Prostate gland (tissue), 2 donors: ENCODE measurements at regions not wholly inside any gene's neighbourhood (a gene's known extent, or its start where the extent isn't known, plus 50 kb on each side); places are given as distances from the start of the nearest gene placed in this dataset.

Source experiments
- DNase-seq: peaks from one replicate; pipeline ENCODE4 v3.0.0-alpha.2; 2019; ENCODE audit warnings: low spot score
- H3K27ac ChIP-seq, 2 donors: fragments of 200-600 bp; sonication (generic); 2 replicates each; pipeline ENCODE4 v1.5.1; 2017 to 2019
- H3K27me3 ChIP-seq: fragments of 200-600 bp; sonication (generic); replicated peaks from 2 replicates; pipeline ENCODE4 v1.5.1; 2019; ENCODE audit not compliant: insufficient read depth
- H3K36me3 ChIP-seq, 2 donors: fragments of 200-600 bp; sonication (generic); 1 replicate in 1 of 2; 2 replicates in 1 of 2; pipeline versions ENCODE4 v1.5.1 to v1.8.1; 2017 to 2019
- H3K4me1 ChIP-seq: fragments of 200-600 bp; sonication (generic); replicated peaks from 2 replicates; pipeline ENCODE4 v1.5.1; 2019
- H3K4me3 ChIP-seq, 2 donors: fragments of 200-600 bp; sonication (generic); 2 replicates each; pipeline ENCODE4 v1.5.1; 2017 to 2019
- H3K9me3 ChIP-seq: fragments of 200-600 bp; sonication (generic); 2 replicates; pipeline ENCODE4 v1.5.1; 2017
- CTCF ChIP-seq, 4 experiments: fragments of 200-600 bp in 2 of 4; fragments of 450-650 bp in 2 of 4; sonication (generic) in 2 of 4; IDR thresholded peaks; 1 replicate in 3 of 4; 2 replicates in 1 of 4; pipeline ENCODE4 v1.5.1; 2016 to 2019; ENCODE audit warnings: antibody characterized with exemption in 4 of 4, mild to moderate bottlenecking in 2 of 4, moderate library complexity in 2 of 4
- POLR2A ChIP-seq: fragments of 450-650 bp; IDR thresholded peaks from one replicate; pipeline ENCODE4 v1.6.1; 2016; ENCODE audit warnings: antibody characterized with exemption, mild to moderate bottlenecking
- POLR2AphosphoS5 ChIP-seq: sonication (generic); formaldehyde crosslinking; IDR thresholded peaks from one replicate; pipeline ENCODE4 v1.6.1; 2017; ENCODE audit warnings: antibody characterized with exemption
- WGBS: methylation state at CpG from one replicate; pipeline ENCODE4 v1.1.5; 2018; 5-methylcytosine and 5-hydroxymethylcytosine counted together
- intact Hi-C: fragments of 100-400 bp; cut with DNase I; formaldehyde crosslinking; loops from one replicate; pipeline ENCODE4 v1.14.2; 2022

- Histone ChIP-seq H3K4me3 (no peak overlapping the region), H3K27me3 (no peaks in the 10 kb centered on the region), H3K27ac (no peak overlapping the region), H3K4me1 (no peaks in the 10 kb centered on the region), H3K36me3 (no peaks in the 10 kb centered on the region), H3K9me3 (no peaks in the 10 kb centered on the region)
- 89% methylated on average over 8 of the region's 8 CpGs for WGBS
- DNase-seq, result no peak
- intact Hi-C loops, result no loop called here
- TF ChIP-seq POLR2AphosphoS5 (no peak), CTCF (IDR thresholded peaks at IDR 0.05) (no peak), POLR2A (no peak)
These were observed 264.1 kb downstream of the SEC23A start for GRCh38 chr14:38838979-38839323.

GRCh38 chr14:38838049-38838978 lies 264.7 kb downstream of the SEC23A start:
- TF ChIP-seq POLR2A (no peak), POLR2AphosphoS5 (no peak), CTCF (IDR thresholded peaks at IDR 0.05) (no peak)
- no peaks in the 10 kb centered on the region for H3K27me3 ChIP-seq
- DNase-seq, result no peak
- H3K4me3 ChIP-seq, result no peak overlapping the region
- intact Hi-C loops, result no loop called here
- no peaks in the 10 kb centered on the region for H3K36me3 ChIP-seq
- 90% methylated on average over 27 of the region's 27 CpGs for WGBS
- no peaks in the 10 kb centered on the region for H3K4me1 ChIP-seq
- H3K27ac ChIP-seq, result no peak overlapping the region
- no peaks in the 10 kb centered on the region for H3K9me3 ChIP-seq

GRCh38 chr14:38837343-38838048 lies 265.5 kb downstream of the SEC23A start:
- TF ChIP-seq CTCF (IDR thresholded peaks at IDR 0.05) (no peak), POLR2A (no peak), POLR2AphosphoS5 (no peak)
- H3K27ac ChIP-seq, result no peak overlapping the region
- 84% methylated on average over 17 of the region's 17 CpGs for WGBS

GRCh38 chr14:38836539-38836938 lies 266.5 kb downstream of the SEC23A start:
- TF ChIP-seq CTCF (IDR thresholded peaks at IDR 0.05), result no peak
- TF ChIP-seq POLR2A, result no peak
- no peak for TF ChIP-seq POLR2AphosphoS5
- no peak for DNase-seq

More at GRCh38 chr14:38837343-38838048, 265.5 kb downstream of the SEC23A start:
- intact Hi-C loops, result no loop called here
- H3K9me3 ChIP-seq, result no peaks in the 10 kb centered on the region
- H3K36me3 ChIP-seq, result no peaks in the 10 kb centered on the region
- no peak for DNase-seq
- no peaks in the 10 kb centered on the region for H3K4me1 ChIP-seq
- no peaks in the 10 kb centered on the region for H3K27me3 ChIP-seq
- no peak overlapping the region for H3K4me3 ChIP-seq

More at GRCh38 chr14:38836539-38836938, 266.5 kb downstream of the SEC23A start:
- intact Hi-C loops, result no loop called here
- H3K4me3 ChIP-seq, result no peak overlapping the region
- H3K9me3 ChIP-seq, result no peaks in the 10 kb centered on the region
- no peaks in the 10 kb centered on the region for H3K27me3 ChIP-seq
- 92% methylated on average over 7 of the region's 7 CpGs for WGBS
- no peaks in the 10 kb centered on the region for H3K36me3 ChIP-seq
- no peak overlapping the region for H3K27ac ChIP-seq
- no peaks in the 10 kb centered on the region for H3K4me1 ChIP-seq
